GM21360 (cell line): ENCODE measurements at regions not wholly inside any gene's neighbourhood (a gene's known extent, or its start where the extent isn't known, plus 50 kb on each side); places are given as distances from the start of the nearest gene placed in this dataset.
"Not testable (repeated sequence)": the region's sequence is repeated elsewhere in the genome, so short reads cannot be mapped to it uniquely, and the experiment has no call there.

Experiments
- ATAC-seq: cut with Tn5 transposase; IDR thresholded peaks from one replicate; pipeline ENCODE4 v1.9.1; 2021; ENCODE audit warnings: mild to moderate bottlenecking, moderate library complexity; ENCODE audit not compliant: unreplicated experiment

- no peak for ATAC-seq
Observed at GRCh38 chr6:22349051-22349450, 52.2 kb upstream of the PRL start.

- no peak for ATAC-seq
Observed at GRCh38 chr6:22349528-22349927, 52.7 kb upstream of the PRL start.

GRCh38 chr6:22350109-22350508, 53.3 kb upstream of the PRL start:
- no peak for ATAC-seq

GRCh38 chr6:22353101-22353500, 56.3 kb upstream of the PRL start:
- ATAC-seq: no peak

- ATAC-seq: no peak
Observed at GRCh38 chr6:22356362-22356940, 59.6 kb upstream of the PRL start.

GRCh38 chr6:22357724-22358189, 60.9 kb upstream of the PRL start:
- ATAC-seq: peak; percentile 66

- ATAC-seq: no peak
Observed at GRCh38 chr6:22361576-22361975, 64.7 kb upstream of the PRL start.

GRCh38 chr6:22362361-22362760, 65.5 kb upstream of the PRL start:
- ATAC-seq: no peak

- ATAC-seq: no peak
Observed at GRCh38 chr6:22363166-22363713, 66.4 kb upstream of the PRL start.

GRCh38 chr6:22363714-22364239, 66.9 kb upstream of the PRL start:
- ATAC-seq: no peak

GRCh38 chr6:22364306-22364705, 67.5 kb upstream of the PRL start:
- no peak for ATAC-seq

GRCh38 chr6:22366214-22366613, 69.4 kb upstream of the PRL start:
- no peak for ATAC-seq

- ATAC-seq: no peak
Observed at GRCh38 chr6:22367346-22367745, 70.5 kb upstream of the PRL start.

- ATAC-seq: no peak
Observed at GRCh38 chr6:22368794-22369193, 72.0 kb upstream of the PRL start.

- peak; percentile 90 for ATAC-seq
Observed at GRCh38 chr6:22372922-22373321, 76.1 kb upstream of the PRL start.

GRCh38 chr6:22374950-22375349, 78.1 kb upstream of the PRL start:
- not testable (repeated sequence) for ATAC-seq

GRCh38 chr6:22376293-22376692, 79.5 kb upstream of the PRL start:
- ATAC-seq: not testable (repeated sequence)

GRCh38 chr6:22378536-22378935, 81.7 kb upstream of the PRL start:
- not testable (repeated sequence) for ATAC-seq

GRCh38 chr6:22380236-22380635, 83.4 kb upstream of the PRL start:
- no peak for ATAC-seq

- ATAC-seq: no peak
Observed at GRCh38 chr6:22381845-22382544, 85.2 kb upstream of the PRL start.

GRCh38 chr6:22383016-22383415, 86.2 kb upstream of the PRL start:
- no peak for ATAC-seq

- no peak for ATAC-seq
Observed at GRCh38 chr6:22392711-22393110, 95.9 kb upstream of the PRL start.
